Neutrophil (primary cell): ENCODE measurements at regions not wholly inside any gene's neighbourhood (a gene's known extent, or its start where the extent isn't known, plus 50 kb on each side); places are given as distances from the start of the nearest gene placed in this dataset.

Experiments
- H3K27ac ChIP-seq: fragments of 200-600 bp; sonication (generic); 2 replicates; pipeline ENCODE4 v1.5.1; 2016; ENCODE audit warnings: mild to moderate bottlenecking, moderate library complexity
- H3K27me3 ChIP-seq: fragments of 200-600 bp; sonication (generic); 2 replicates; pipeline ENCODE4 v1.6.0; 2016; ENCODE audit warnings: mild to moderate bottlenecking
- H3K36me3 ChIP-seq: fragments of 200-600 bp; sonication (generic); 2 replicates; pipeline ENCODE4 v1.5.1; 2017
- H3K4me1 ChIP-seq, 2 experiments: fragments of 200-600 bp in 1 of 2; sonication (generic) in 1 of 2; 1 replicate in 1 of 2; 2 replicates in 1 of 2; pipeline versions ENCODE4 v1.5.1 to v1.6.1; 2013 to 2016; ENCODE audit warnings: low read depth in 1 of 2, low read length in 1 of 2, mild to moderate bottlenecking in 1 of 2, moderate library complexity in 1 of 2; ENCODE audit not compliant: control insufficient read depth in 1 of 2, insufficient read depth in 1 of 2
- H3K4me3 ChIP-seq, 2 experiments: fragments of 200-600 bp in 1 of 2; sonication (generic) in 1 of 2; 1 replicate in 1 of 2; 2 replicates in 1 of 2; pipeline ENCODE4 v1.5.1; 2013 to 2016; ENCODE audit warnings: low read depth in 1 of 2, low read length in 1 of 2, mild to moderate bottlenecking in 1 of 2, moderate library complexity in 1 of 2
- H3K9me3 ChIP-seq: fragments of 200-600 bp; sonication (generic); 2 replicates; pipeline ENCODE4 v1.5.1; 2016
- CTCF ChIP-seq: fragments of 200-600 bp; sonication (generic); IDR thresholded peaks from 2 replicates; pipeline ENCODE4 v1.5.1; 2016; ENCODE audit warnings: antibody characterized with exemption

- no peaks in the 10 kb centered on the region for H3K9me3 ChIP-seq
- H3K4me3 ChIP-seq = peak overlapping the region; percentile 27 to 60
- H3K4me1 ChIP-seq = peaks cover 16 to 20% of the 10 kb centered on the region in 2 experiments
- H3K27ac ChIP-seq = no peak overlapping the region
- no peaks in the 10 kb centered on the region for H3K36me3 ChIP-seq
- H3K27me3 ChIP-seq = peaks cover 93% of the 10 kb centered on the region
- no peak for TF ChIP-seq CTCF
Observed at GRCh38 chr11:10930224-10930971, 72.5 kb upstream of the ZBED5 start.

- Histone ChIP-seq H3K9me3 (no peaks in the 10 kb centered on the region), H3K27ac (no peak overlapping the region), H3K36me3 (no peaks in the 10 kb centered on the region), H3K4me3 (no peak overlapping the region), H3K4me1 (peaks cover 9 to 15% of the 10 kb centered on the region in 2 experiments), H3K27me3 (peaks cover 64% of the 10 kb centered on the region)
- TF ChIP-seq CTCF = no peak
Observed at GRCh38 chr11:10927538-10927937, 69.7 kb upstream of the ZBED5 start.

GRCh38 chr11:10926801-10927211, 69.0 kb upstream of the ZBED5 start:
- H3K36me3 ChIP-seq = no peaks in the 10 kb centered on the region
- H3K4me1 ChIP-seq = peaks cover 9 to 14% of the 10 kb centered on the region in 2 experiments
- H3K27ac ChIP-seq = no peak overlapping the region
- H3K4me3 ChIP-seq = no peak overlapping the region
- H3K9me3 ChIP-seq = no peaks in the 10 kb centered on the region
- no peak for TF ChIP-seq CTCF
- peaks cover 57% of the 10 kb centered on the region for H3K27me3 ChIP-seq

GRCh38 chr11:10925149-10925926, 67.5 kb upstream of the ZBED5 start:
- H3K36me3 ChIP-seq = no peaks in the 10 kb centered on the region
- TF ChIP-seq CTCF = no peak
- no peaks in the 10 kb centered on the region for H3K9me3 ChIP-seq
- H3K4me1 ChIP-seq = no peaks in the 10 kb centered on the region
- H3K4me3 ChIP-seq = no peak overlapping the region
- H3K27me3 ChIP-seq = peaks cover 42% of the 10 kb centered on the region
- no peak overlapping the region for H3K27ac ChIP-seq

GRCh38 chr11:10923882-10924281, 66.0 kb upstream of the ZBED5 start:
- Histone ChIP-seq H3K27ac (no peak overlapping the region), H3K27me3 (peaks cover 28% of the 10 kb centered on the region)

More at GRCh38 chr11:10923882-10924281, 66.0 kb upstream of the ZBED5 start:
- Histone ChIP-seq H3K4me1 (no peaks in the 10 kb centered on the region), H3K36me3 (no peaks in the 10 kb centered on the region), H3K4me3 (no peak overlapping the region), H3K9me3 (no peaks in the 10 kb centered on the region)
- TF ChIP-seq CTCF = no peak
